WTC11 (cell line): ENCODE measurements at regions not wholly inside any gene's neighbourhood (a gene's known extent, or its start where the extent isn't known, plus 50 kb on each side); places are given as distances from the start of the nearest gene placed in this dataset.

Experiments
- CBFB ChIP-seq: sonication (generic); formaldehyde crosslinking; IDR thresholded peaks from 2 replicates; pipeline ENCODE4 v1.8.1; 2022; ENCODE audit warnings: mild to moderate bottlenecking, low read depth, missing genetic modification reagents
- CTCF ChIP-seq: fragments of 200-600 bp; IDR thresholded peaks from 2 replicates; pipeline ENCODE4 v1.8.0; 2022; ENCODE audit warnings: antibody characterized with exemption
- FOXK1 ChIP-seq: sonication (generic); formaldehyde crosslinking; IDR thresholded peaks from 2 replicates; pipeline ENCODE4 v1.8.0; 2022; ENCODE audit warnings: mild to moderate bottlenecking, moderate library complexity, missing genetic modification reagents
- NR1H2 ChIP-seq: sonication (generic); formaldehyde crosslinking; IDR thresholded peaks from 2 replicates; pipeline ENCODE4 v1.9.0; 2021; ENCODE audit warnings: mild to moderate bottlenecking, moderate library complexity, missing genetic modification reagents
- ZNF416 ChIP-seq: fragments of 250-450 bp; sonication (Bioruptor Pico); IDR thresholded peaks from 2 replicates; pipeline ENCODE4 v1.9.0; 2021; ENCODE audit warnings: mild to moderate bottlenecking, inconsistent platforms

DNA sequence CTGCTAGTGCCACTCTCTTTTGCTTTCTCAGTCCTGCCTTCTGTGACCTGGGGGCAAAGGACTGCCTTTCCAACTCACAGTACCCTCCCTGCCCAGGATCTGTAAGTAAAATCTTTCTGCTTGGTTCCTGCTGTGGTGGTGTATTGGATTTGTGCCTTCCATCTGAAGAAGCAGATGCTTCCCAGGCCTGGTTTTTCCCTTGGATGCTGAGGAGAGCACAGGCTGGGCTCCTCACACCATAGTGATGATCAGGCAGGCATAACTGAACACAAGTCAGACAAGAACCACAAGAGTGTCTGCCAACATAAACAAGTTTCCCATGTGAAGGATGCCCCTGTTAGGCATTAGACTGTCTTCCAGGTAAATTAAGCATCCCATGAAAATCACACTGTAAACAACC, 121.3 kb upstream of the NRXN1 start:
- no peak for TF ChIP-seq FOXK1
- TF ChIP-seq ZNF416 (CRISPR knock-in tag): no peak
- no peak for TF ChIP-seq CBFB
- TF ChIP-seq CTCF: no peak
- TF ChIP-seq NR1H2 (CRISPR knock-in tag): no peak
